ENCODE measurements at regions not wholly inside any gene's neighbourhood (a gene's known extent, or its start where the extent isn't known, plus 50 kb on each side); places are given as distances from the start of the nearest gene placed in this dataset.
"Not testable (repeated sequence)": the region's sequence is repeated elsewhere in the genome, so short reads cannot be mapped to it uniquely, and the experiment has no call there.

- no peak for FAIRE-seq
Observed at GRCh38 chr2:45123065-45123464, 113.8 kb upstream of the SIX2 start.

GRCh38 chr2:45121236-45121927 is 112.1 kb upstream of the SIX2 start:
- no peak for FAIRE-seq
- DNase-seq (ENCODE audit: low spot score in 2 of 2), result no peak

More at GRCh38 chr2:45123065-45123464, 113.8 kb upstream of the SIX2 start:
- no peak for DNase-seq (ENCODE audit: low spot score in 2 of 2)

- no peak for DNase-seq (ENCODE audit: low spot score in 2 of 2)
Observed at GRCh38 chr2:45120546-45120945, 111.3 kb upstream of the SIX2 start.

GRCh38 chr2:45119855-45120254 is 110.6 kb upstream of the SIX2 start:
- FAIRE-seq (no peak), DNase-seq (ENCODE audit: low spot score in 2 of 2) (no peak)

More at GRCh38 chr2:45120546-45120945, 111.3 kb upstream of the SIX2 start:
- FAIRE-seq, result no peak

GRCh38 chr2:45119038-45119437 is 109.8 kb upstream of the SIX2 start:
- DNase-seq (ENCODE audit: low spot score in 2 of 2) (no peak), FAIRE-seq (no peak)

GRCh38 chr2:45117383-45117782 is 108.1 kb upstream of the SIX2 start:
- FAIRE-seq (no peak), DNase-seq (ENCODE audit: low spot score in 2 of 2) (no peak)

- DNase-seq (ENCODE audit: low spot score in 2 of 2) (no peak), FAIRE-seq (no peak)
Observed at GRCh38 chr2:45115181-45115580, 105.9 kb upstream of the SIX2 start.

GRCh38 chr2:45114221-45114955 is 105.1 kb upstream of the SIX2 start:
- DNase-seq (ENCODE audit: low spot score in 2 of 2), result no peak
- FAIRE-seq, result no peak

- no peak for DNase-seq (ENCODE audit: low spot score in 2 of 2)
- no peak for FAIRE-seq
Observed at GRCh38 chr2:45112750-45113149, 103.5 kb upstream of the SIX2 start.

- FAIRE-seq (no peak), DNase-seq (ENCODE audit: low spot score in 2 of 2) (no peak)
Observed at GRCh38 chr2:45105050-45105582, 95.9 kb upstream of the SIX2 start.

GRCh38 chr2:45104429-45104828 is 95.2 kb upstream of the SIX2 start:
- FAIRE-seq (no peak), DNase-seq (ENCODE audit: low spot score in 2 of 2) (no peak)

GRCh38 chr2:45103351-45104345 is 94.4 kb upstream of the SIX2 start:
- no peak for DNase-seq (ENCODE audit: low spot score in 2 of 2)
- no peak for FAIRE-seq

- DNase-seq (ENCODE audit: low spot score in 2 of 2) (no peak), FAIRE-seq (no peak)
Observed at GRCh38 chr2:45102579-45103117, 93.4 kb upstream of the SIX2 start.

- DNase-seq (ENCODE audit: low spot score in 2 of 2), result no peak
- no peak for FAIRE-seq
Observed at GRCh38 chr2:45102141-45102540, 92.9 kb upstream of the SIX2 start.

GRCh38 chr2:45096996-45097395 is 87.7 kb upstream of the SIX2 start:
- FAIRE-seq, result no peak
- DNase-seq (ENCODE audit: low spot score in 2 of 2), result no peak

GRCh38 chr2:45096038-45096437 is 86.8 kb upstream of the SIX2 start:
- not testable (repeated sequence) for DNase-seq (ENCODE audit: low spot score in 2 of 2); FAIRE-seq

GRCh38 chr2:45093663-45094062 is 84.4 kb upstream of the SIX2 start:
- FAIRE-seq, result no peak
- DNase-seq (ENCODE audit: low spot score in 2 of 2), result no peak

- no peak for DNase-seq (ENCODE audit: low spot score in 2 of 2)
- no peak for FAIRE-seq
Observed at GRCh38 chr2:45093181-45093580, 83.9 kb upstream of the SIX2 start.

GRCh38 chr2:45089554-45090261 is 80.5 kb upstream of the SIX2 start:
- FAIRE-seq (no peak), DNase-seq (ENCODE audit: low spot score in 2 of 2) (no peak)

GRCh38 chr2:45085487-45085886 is 76.2 kb upstream of the SIX2 start:
- DNase-seq (ENCODE audit: low spot score in 2 of 2), result no peak
- FAIRE-seq, result no peak

All from frontal cortex (tissue), 3 donors.